IMR-90 (cell line): ENCODE measurements at regions not wholly inside any gene's neighbourhood (a gene's known extent, or its start where the extent isn't known, plus 50 kb on each side); places are given as distances from the start of the nearest gene placed in this dataset.

ENCODE experiments used
- ATAC-seq: fragments of 200-7000 bp; cut with Tn5 transposase; 2 replicates; pipeline ENCODE4 v1.9.1; 2020; ENCODE audit warnings: low read depth, mild to moderate bottlenecking, moderate library complexity
- BruUV-seq: library from RNA; stranded (reverse); fragments of 400-500 nt; replicated peaks from 2 replicates; lab custom pipeline; 2021; lab: Mats Ljungman, UMichigan
- CTCF ChIA-PET: fragments of 300-600 bp; formaldehyde crosslinking; extraction: SDS; loops from one replicate; lab custom pipeline; 2021; ENCODE audit warnings: antibody characterized with exemption; lab: Yijun Ruan, JAX
- POLR2A ChIA-PET: fragments of 300-600 bp; sonication (Branson Sonifier 250); formaldehyde crosslinking; loops from one replicate; lab custom pipeline; 2022; ENCODE audit warnings: antibody characterized with exemption; ENCODE audit not compliant: unreplicated experiment; lab: Charles Lee
- DNase-seq: peaks from one replicate; pipeline ENCODE4 v3.0.0; 2013
- H2AFZ ChIP-seq: replicated peaks from 2 replicates; pipeline ENCODE3; 2013; ENCODE audit warnings: low read length, mild to moderate bottlenecking; ENCODE audit not compliant: poor library complexity
- H2AK5ac ChIP-seq: 2 replicates; pipeline ENCODE4 v1.6.1; 2013; ENCODE audit warnings: low read depth, low read length, inconsistent platforms
- H2AK9ac ChIP-seq: replicated peaks from 2 replicates; pipeline ENCODE3; 2013; ENCODE audit warnings: mild to moderate bottlenecking, low read depth, low read length, moderate library complexity; ENCODE audit not compliant: poor library complexity
- H2BK120ac ChIP-seq: 2 replicates; pipeline ENCODE4 v1.6.1; 2013; ENCODE audit warnings: low read depth, low read length, inconsistent platforms
- H2BK15ac ChIP-seq: 3 replicates; pipeline ENCODE4 v1.6.1; 2013; ENCODE audit warnings: low read depth, low read length, inconsistent platforms
- H2BK20ac ChIP-seq: 2 replicates; pipeline ENCODE4 v1.6.1; 2013; ENCODE audit warnings: low read depth, mild to moderate bottlenecking, inconsistent platforms, low read length, moderate library complexity
- H2BK5ac ChIP-seq: 2 replicates; pipeline ENCODE4 v1.6.1; 2013; ENCODE audit warnings: mild to moderate bottlenecking, low read depth, low read length, inconsistent platforms; ENCODE audit not compliant: poor library complexity, severe bottlenecking
- H3K14ac ChIP-seq: replicated peaks from 2 replicates; pipeline ENCODE4 v1.6.1; 2013; ENCODE audit warnings: low read depth, low read length, inconsistent platforms
- H3K18ac ChIP-seq: 2 replicates; pipeline ENCODE4 v1.6.1; 2013; ENCODE audit warnings: low read depth, low read length, control low read depth
- H3K23ac ChIP-seq: 2 replicates; pipeline ENCODE4 v1.6.1; 2013; ENCODE audit warnings: low read depth, low read length, inconsistent platforms
- H3K27ac ChIP-seq: 2 replicates; pipeline ENCODE4 v1.5.1; 2013; ENCODE audit warnings: mild to moderate bottlenecking, control low read depth, low read length; ENCODE audit not compliant: insufficient read depth
- H3K27me3 ChIP-seq: 2 replicates; pipeline ENCODE4 v1.6.1; 2013; ENCODE audit warnings: low read length; ENCODE audit not compliant: control insufficient read depth, insufficient read depth
- H3K36me3 ChIP-seq: 2 replicates; pipeline ENCODE4 v1.6.1; 2013; ENCODE audit warnings: low read length, mixed read lengths; ENCODE audit not compliant: control insufficient read depth, insufficient read depth
- H3K4ac ChIP-seq: 2 replicates; pipeline ENCODE4 v1.6.1; 2013; ENCODE audit warnings: low read depth, low read length, inconsistent platforms
- H3K4me1 ChIP-seq: 2 replicates; pipeline ENCODE4 v1.6.1; 2013; ENCODE audit warnings: low read length, mixed read lengths; ENCODE audit not compliant: control insufficient read depth, insufficient read depth
- H3K4me2 ChIP-seq: 2 replicates; pipeline ENCODE4 v1.6.1; 2013; ENCODE audit warnings: low read depth, mild to moderate bottlenecking, control low read depth, low read length, moderate library complexity
- H3K4me3 ChIP-seq: 2 replicates; pipeline ENCODE4 v1.5.1; 2013; ENCODE audit warnings: low read depth, mild to moderate bottlenecking, control low read depth, low read length, moderate library complexity; ENCODE audit not compliant: insufficient read depth
- H3K56ac ChIP-seq: 2 replicates; pipeline ENCODE4 v1.6.1; 2013; ENCODE audit warnings: low read length, inconsistent platforms; ENCODE audit not compliant: insufficient read depth; ENCODE audit errors: extremely low read depth
- H3K79me1 ChIP-seq, 2 experiments: 2 replicates each; pipeline ENCODE4 v1.6.1; 2013; ENCODE audit warnings: low read length in 2 of 2, inconsistent platforms in 1 of 2, low read depth in 1 of 2
- H3K9ac ChIP-seq: 2 replicates; pipeline ENCODE4 v1.6.1; 2013; ENCODE audit warnings: low read depth, low read length, control low read depth
- H3K9me1 ChIP-seq: 2 replicates; pipeline ENCODE4 v1.6.1; 2013; ENCODE audit warnings: low read length, inconsistent platforms; ENCODE audit not compliant: insufficient read depth
- H3K9me3 ChIP-seq: 2 replicates; pipeline ENCODE4 v1.6.1; 2013; ENCODE audit warnings: low read length; ENCODE audit not compliant: control insufficient read depth, insufficient read depth
- H4K20me1 ChIP-seq: 2 replicates; pipeline ENCODE4 v1.6.1; 2013; ENCODE audit warnings: low read length, inconsistent platforms; ENCODE audit not compliant: insufficient read depth
- H4K5ac ChIP-seq: 2 replicates; pipeline ENCODE4 v1.6.1; 2013; ENCODE audit warnings: mild to moderate bottlenecking, low read depth, low read length, control low read depth
- H4K8ac ChIP-seq, 2 experiments: 2 replicates each; pipeline ENCODE4 v1.6.1; 2013; ENCODE audit warnings: low read depth in 2 of 2, low read length in 2 of 2, control low read depth in 1 of 2, inconsistent platforms in 1 of 2
- H4K91ac ChIP-seq: 2 replicates; pipeline ENCODE4 v1.6.1; 2013; ENCODE audit warnings: low read depth, low read length, inconsistent platforms; ENCODE audit not compliant: insufficient read depth
- CEBPB ChIP-seq: IDR thresholded peaks from 2 replicates; pipeline ENCODE4 v1.6.1; 2012; ENCODE audit warnings: low read depth, low read length, improper control_type of control experiment
- MAFK ChIP-seq: IDR thresholded peaks from 2 replicates; pipeline ENCODE4 v1.6.1; 2012; ENCODE audit warnings: low read depth, low read length, improper control_type of control experiment
- NFE2L2 ChIP-seq: fragments of 150-350 bp; IDR thresholded peaks from 2 replicates; pipeline ENCODE4 v1.6.1; 2016; ENCODE audit warnings: low read depth, mild to moderate bottlenecking, low read length
- POLR2A ChIP-seq: IDR thresholded peaks from 2 replicates; pipeline ENCODE4 v1.6.1; 2012; ENCODE audit warnings: mild to moderate bottlenecking, low read depth, low read length
- RCOR1 ChIP-seq: IDR thresholded peaks from 2 replicates; pipeline ENCODE4 v1.6.1; 2012; ENCODE audit warnings: mild to moderate bottlenecking, low read length, improper control_type of control experiment; ENCODE audit not compliant: insufficient replicate concordance
- RFX5 ChIP-seq: IDR thresholded peaks from 2 replicates; pipeline ENCODE4 v1.8.0; 2012; ENCODE audit warnings: low read depth, mild to moderate bottlenecking, low read length, moderate library complexity
- SMC3 ChIP-seq: fragments of 150-350 bp; IDR thresholded peaks from 2 replicates; pipeline ENCODE4 v1.6.1; 2016; ENCODE audit warnings: low read depth, mild to moderate bottlenecking, antibody characterized with exemption, low read length, moderate library complexity
- WGBS, 2 experiments: methylation state at CpG; one replicate each; pipeline versions ENCODE4 v1.1.5 to v1.1.7; 2013; ENCODE audit warnings: missing lambda C conversion rate in 2 of 2; ENCODE audit not compliant: insufficient read length in 1 of 2; ENCODE audit errors: extremely low coverage in 2 of 2; 5-methylcytosine and 5-hydroxymethylcytosine counted together
- dilution Hi-C: fragments of 300-500 bp; cut with HindIII; formaldehyde crosslinking; loops from one replicate; pipeline ENCODE4 v1.14.3; 2018; ENCODE audit warnings: low sequenced_read_pairs; ENCODE audit not compliant: unreplicated experiment
- in situ Hi-C: fragments of 300-500 bp; cut with MboI; formaldehyde crosslinking; loops from 3 replicates; pipeline ENCODE4 v1.14.3; 2019; ENCODE audit warnings: low sequenced_read_pairs, inconsistent platforms, mixed read lengths
- intact Hi-C: fragments of 100-400 bp; cut with micrococcal nuclease; formaldehyde crosslinking; loops from 2 replicates; pipeline ENCODE4 v1.10.0; 2022
- TF ChIP-seq, protein P1 (sequence below): fragments of 150-350 bp; IDR thresholded peaks from 2 replicates; pipeline ENCODE4 v1.6.1; 2017; ENCODE audit warnings: mild to moderate bottlenecking, antibody characterized with exemption, low read length, low read depth

DNA sequence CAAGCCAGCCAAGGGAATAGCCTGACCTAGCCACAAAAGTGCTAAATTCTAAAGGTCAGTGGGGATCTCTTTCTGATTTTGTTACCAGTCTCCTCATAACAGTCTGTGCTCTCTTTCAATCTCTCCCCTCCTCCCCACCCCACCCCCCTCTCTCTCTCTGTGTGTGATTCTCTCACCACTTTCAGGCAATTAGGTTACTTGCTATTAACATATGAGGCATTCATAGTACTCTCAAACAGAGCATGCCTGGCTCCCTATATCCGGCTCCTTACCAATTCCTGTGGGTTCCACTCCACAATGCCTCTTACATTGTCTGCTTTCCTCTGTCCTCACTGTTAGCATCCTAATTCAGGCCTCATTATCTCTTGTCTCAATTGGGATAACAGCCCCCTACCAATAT, 464.3 kb upstream of the DEPDC1 start:
- H3K9me3 ChIP-seq: peaks cover 4% of the 10 kb centered on the region; the same call in 1 of the 2 replicates
- H4K91ac ChIP-seq: no peak overlapping the region
- H2BK20ac ChIP-seq: no peak overlapping the region
- in situ Hi-C loops (no loop called here), intact Hi-C loops (no loop called here), dilution Hi-C loops (no loop called here)
- WGBS, 2 experiments: 88% methylated on average over 1 of the region's 1 CpG; no CpG with 5 or more reads in 1 of the 2 experiments
- H3K9me1 ChIP-seq: no peaks in the 10 kb centered on the region
- no peaks in the 10 kb centered on the region for H3K79me1 ChIP-seq
- no peak overlapping the region for H3K9ac ChIP-seq
- no peak overlapping the region for H2AFZ ChIP-seq
- H3K18ac ChIP-seq: no peak overlapping the region
- H4K20me1 ChIP-seq: no peaks in the 10 kb centered on the region
- H3K4ac ChIP-seq: no peak overlapping the region
- no peak overlapping the region for H2BK5ac ChIP-seq
- H4K8ac ChIP-seq: no peak overlapping the region
- H3K4me2 ChIP-seq: no peak overlapping the region
- no peak overlapping the region for H3K56ac ChIP-seq
- ChIA-PET POLR2A (no interaction called here), CTCF (no interaction called here)
- H3K23ac ChIP-seq: no peak overlapping the region
- no peaks in the 10 kb centered on the region for H3K4me1 ChIP-seq
- H2BK15ac ChIP-seq: no peak overlapping the region
- no peak overlapping the region for H4K5ac ChIP-seq
- H2BK120ac ChIP-seq: no peak overlapping the region
- ATAC-seq (no peak), DNase-seq (no peak)
- no peak overlapping the region for H2AK5ac ChIP-seq
- H3K27me3 ChIP-seq: no peaks in the 10 kb centered on the region
- no peak overlapping the region for H3K27ac ChIP-seq
- no peaks in the 10 kb centered on the region for H3K36me3 ChIP-seq
- TF ChIP-seq SMC3 (no peak), RFX5 (no peak), MAFK (no peak), POLR2A (no peak), NFE2L2 (no peak), CEBPB (no peak), RCOR1 (no peak)
- TF ChIP-seq, protein P1, sequence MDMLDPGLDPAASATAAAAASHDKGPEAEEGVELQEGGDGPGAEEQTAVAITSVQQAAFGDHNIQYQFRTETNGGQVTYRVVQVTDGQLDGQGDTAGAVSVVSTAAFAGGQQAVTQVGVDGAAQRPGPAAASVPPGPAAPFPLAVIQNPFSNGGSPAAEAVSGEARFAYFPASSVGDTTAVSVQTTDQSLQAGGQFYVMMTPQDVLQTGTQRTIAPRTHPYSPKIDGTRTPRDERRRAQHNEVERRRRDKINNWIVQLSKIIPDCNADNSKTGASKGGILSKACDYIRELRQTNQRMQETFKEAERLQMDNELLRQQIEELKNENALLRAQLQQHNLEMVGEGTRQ: no peak
- no peak overlapping the region for H3K14ac ChIP-seq
- no TSS peak for BruUV-seq
- no peak overlapping the region for H2AK9ac ChIP-seq
- H3K4me3 ChIP-seq: no peak overlapping the region
